Hepatocyte (in vitro differentiated cells): ENCODE measurements at regions not wholly inside any gene's neighbourhood (a gene's known extent, or its start where the extent isn't known, plus 50 kb on each side); places are given as distances from the start of the nearest gene placed in this dataset.

Experiments
- DNase-seq: peaks from one replicate; pipeline ENCODE4 v3.0.0-alpha.2; 2016; ENCODE audit warnings: low spot score
- H2AFZ ChIP-seq: fragments of 200-600 bp; sonication (generic); 2 replicates; pipeline ENCODE4 v1.6.0; 2016; ENCODE audit warnings: antibody characterized with exemption, mild to moderate bottlenecking
- H3K27ac ChIP-seq: fragments of 200-600 bp; sonication (generic); 2 replicates; pipeline ENCODE4 v1.5.1; 2016; ENCODE audit warnings: mild to moderate bottlenecking
- H3K27me3 ChIP-seq: fragments of 200-600 bp; sonication (generic); 2 replicates; pipeline ENCODE4 v1.6.1; 2016
- H3K36me3 ChIP-seq: fragments of 200-600 bp; sonication (generic); replicated peaks from 2 replicates; pipeline ENCODE4 v1.5.1; 2016; ENCODE audit warnings: low read depth; ENCODE audit not compliant: insufficient read depth
- H3K4me1 ChIP-seq: fragments of 200-600 bp; sonication (generic); 2 replicates; pipeline ENCODE4 v1.5.1; 2016; ENCODE audit warnings: mild to moderate bottlenecking, moderate library complexity; ENCODE audit not compliant: insufficient read depth
- H3K4me2 ChIP-seq: fragments of 200-600 bp; sonication (generic); 2 replicates; pipeline ENCODE4 v1.6.0; 2016
- H3K4me3 ChIP-seq: fragments of 200-600 bp; sonication (generic); 2 replicates; pipeline ENCODE4 v1.5.1; 2016; ENCODE audit warnings: mild to moderate bottlenecking
- H3K79me2 ChIP-seq: fragments of 200-600 bp; sonication (generic); 2 replicates; pipeline ENCODE4 v1.6.0; 2017; ENCODE audit warnings: mild to moderate bottlenecking
- H3K9me2 ChIP-seq: fragments of 200-600 bp; sonication (generic); replicated peaks from 2 replicates; pipeline ENCODE4 v1.6.0; 2017; ENCODE audit warnings: mild to moderate bottlenecking; ENCODE audit not compliant: insufficient read depth
- H3K9me3 ChIP-seq: fragments of 200-600 bp; sonication (generic); 2 replicates; pipeline ENCODE4 v1.5.1; 2016; ENCODE audit warnings: low read depth, mild to moderate bottlenecking
- H4K20me1 ChIP-seq: fragments of 200-600 bp; sonication (generic); 2 replicates; pipeline ENCODE4 v1.6.0; 2016; ENCODE audit warnings: mild to moderate bottlenecking; ENCODE audit not compliant: insufficient read depth, poor library complexity, severe bottlenecking
- EZH2 ChIP-seq: fragments of 200-600 bp; sonication (generic); IDR thresholded peaks from 2 replicates; pipeline ENCODE4 v1.6.1; 2016; ENCODE audit warnings: antibody characterized with exemption, mild to moderate bottlenecking, borderline replicate concordance
- EZH2phosphoT487 ChIP-seq: fragments of 200-600 bp; sonication (generic); IDR thresholded peaks from one replicate; pipeline ENCODE4 v1.6.1; 2018; ENCODE audit warnings: antibody characterized with exemption, mild to moderate bottlenecking, low read depth, moderate library complexity; ENCODE audit not compliant: unreplicated experiment, severe bottlenecking
- WGBS: methylation state at CpG from one replicate; pipeline ENCODE4 v1.1.6; 2016; ENCODE audit warnings: low lambda C conversion rate; ENCODE audit errors: missing lambda C conversion rate; 5-methylcytosine and 5-hydroxymethylcytosine counted together
- TF ChIP-seq, protein P1 (sequence below): fragments of 200-600 bp; sonication (generic); IDR thresholded peaks from 2 replicates; pipeline ENCODE4 v1.5.1; 2016; ENCODE audit warnings: antibody characterized with exemption, mild to moderate bottlenecking; ENCODE audit not compliant: poor library complexity

DNA sequence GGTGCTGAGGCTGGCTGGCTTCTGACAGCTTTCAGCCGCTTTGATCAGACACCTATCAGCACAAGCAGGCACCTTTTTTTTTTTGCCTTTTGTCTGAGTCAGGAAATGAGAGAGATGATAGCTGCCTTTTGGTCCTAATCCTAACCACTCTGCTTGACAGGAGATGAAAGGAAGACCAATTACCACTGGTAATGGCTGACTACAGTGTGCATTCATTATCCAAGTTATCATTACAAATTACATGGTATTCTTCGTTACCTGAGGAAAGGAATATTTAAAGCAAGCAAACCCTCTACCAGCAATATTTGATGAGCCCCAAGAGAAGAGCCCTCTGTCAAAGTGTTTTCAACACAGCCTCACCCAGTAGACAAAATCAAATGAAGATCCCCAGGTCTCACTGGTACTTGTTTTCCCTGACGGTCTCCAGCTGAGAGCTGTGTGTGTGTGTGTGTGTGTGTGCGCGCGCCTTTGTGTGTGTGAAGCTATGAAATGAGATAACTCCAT is 925.7 kb downstream of the DCDC2C start:
- TF ChIP-seq, protein P1, sequence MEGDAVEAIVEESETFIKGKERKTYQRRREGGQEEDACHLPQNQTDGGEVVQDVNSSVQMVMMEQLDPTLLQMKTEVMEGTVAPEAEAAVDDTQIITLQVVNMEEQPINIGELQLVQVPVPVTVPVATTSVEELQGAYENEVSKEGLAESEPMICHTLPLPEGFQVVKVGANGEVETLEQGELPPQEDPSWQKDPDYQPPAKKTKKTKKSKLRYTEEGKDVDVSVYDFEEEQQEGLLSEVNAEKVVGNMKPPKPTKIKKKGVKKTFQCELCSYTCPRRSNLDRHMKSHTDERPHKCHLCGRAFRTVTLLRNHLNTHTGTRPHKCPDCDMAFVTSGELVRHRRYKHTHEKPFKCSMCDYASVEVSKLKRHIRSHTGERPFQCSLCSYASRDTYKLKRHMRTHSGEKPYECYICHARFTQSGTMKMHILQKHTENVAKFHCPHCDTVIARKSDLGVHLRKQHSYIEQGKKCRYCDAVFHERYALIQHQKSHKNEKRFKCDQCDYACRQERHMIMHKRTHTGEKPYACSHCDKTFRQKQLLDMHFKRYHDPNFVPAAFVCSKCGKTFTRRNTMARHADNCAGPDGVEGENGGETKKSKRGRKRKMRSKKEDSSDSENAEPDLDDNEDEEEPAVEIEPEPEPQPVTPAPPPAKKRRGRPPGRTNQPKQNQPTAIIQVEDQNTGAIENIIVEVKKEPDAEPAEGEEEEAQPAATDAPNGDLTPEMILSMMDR, result no peak
- TF ChIP-seq EZH2 (no peak), EZH2phosphoT487 (no peak)
- H3K27ac ChIP-seq, result no peak overlapping the region
- WGBS, result 57% methylated on average over 6 of the region's 6 CpGs
- H4K20me1 ChIP-seq, result no peaks in the 10 kb centered on the region
- no peaks in the 10 kb centered on the region for H3K9me3 ChIP-seq
- H3K36me3 ChIP-seq, result no peaks in the 10 kb centered on the region
- H3K4me2 ChIP-seq, result no peak overlapping the region
- DNase-seq, result no peak
- H3K4me3 ChIP-seq, result no peak overlapping the region
- no peak overlapping the region for H2AFZ ChIP-seq
- no peaks in the 10 kb centered on the region for H3K79me2 ChIP-seq
- no peaks in the 10 kb centered on the region for H3K4me1 ChIP-seq
- no peaks in the 10 kb centered on the region for H3K9me2 ChIP-seq
- no peaks in the 10 kb centered on the region for H3K27me3 ChIP-seq

GRCh38 chr2:4635289-4635688 is 931.9 kb downstream of the DCDC2C start:
- TF ChIP-seq, protein P1, result no peak
- TF ChIP-seq EZH2 (no peak), EZH2phosphoT487 (no peak)
- Histone ChIP-seq H4K20me1 (no peaks in the 10 kb centered on the region), H3K4me2 (no peak overlapping the region), H3K79me2 (no peaks in the 10 kb centered on the region), H2AFZ (no peak overlapping the region), H3K9me2 (no peaks in the 10 kb centered on the region), H3K36me3 (no peaks in the 10 kb centered on the region), H3K4me1 (no peaks in the 10 kb centered on the region), H3K4me3 (no peak overlapping the region), H3K27me3 (no peaks in the 10 kb centered on the region), H3K27ac (no peak overlapping the region), H3K9me3 (no peaks in the 10 kb centered on the region)
- no peak for DNase-seq
- 24% methylated on average over 4 of the region's 4 CpGs for WGBS

- no peak overlapping the region for H2AFZ ChIP-seq
- H3K4me2 ChIP-seq, result no peak overlapping the region
- no peaks in the 10 kb centered on the region for H3K36me3 ChIP-seq
These were observed 950.6 kb downstream of the DCDC2C start for GRCh38 chr2:4653991-4654390.

More at GRCh38 chr2:4653991-4654390, 950.6 kb downstream of the DCDC2C start:
- WGBS, result 85% methylated on average over 1 of the region's 1 CpG
- no peak overlapping the region for H3K27ac ChIP-seq
- no peaks in the 10 kb centered on the region for H3K9me3 ChIP-seq
- no peak overlapping the region for H3K4me3 ChIP-seq
- no peaks in the 10 kb centered on the region for H3K4me1 ChIP-seq
- TF ChIP-seq EZH2 (no peak), EZH2phosphoT487 (no peak)
- TF ChIP-seq, protein P1, result no peak
- no peaks in the 10 kb centered on the region for H3K9me2 ChIP-seq
- no peak for DNase-seq
- H4K20me1 ChIP-seq, result no peaks in the 10 kb centered on the region
- H3K27me3 ChIP-seq, result no peaks in the 10 kb centered on the region
- no peaks in the 10 kb centered on the region for H3K79me2 ChIP-seq
